HG03135 (cell line): ENCODE measurements at regions not wholly inside any gene's neighbourhood (a gene's known extent, or its start where the extent isn't known, plus 50 kb on each side); places are given as distances from the start of the nearest gene placed in this dataset.

Source experiments
- ATAC-seq: cut with Tn5 transposase; IDR thresholded peaks from one replicate; pipeline ENCODE4 v1.9.1; 2021; ENCODE audit warnings: mild to moderate bottlenecking, moderate library complexity; ENCODE audit not compliant: unreplicated experiment

GRCh38 chr5:153432583-153432982 is 57.9 kb upstream of the GRIA1 start:
- ATAC-seq: no peak

- no peak for ATAC-seq
Observed at GRCh38 chr5:153437251-153437650, 53.2 kb upstream of the GRIA1 start.

GRCh38 chr5:153439130-153439529 is 51.3 kb upstream of the GRIA1 start:
- no peak for ATAC-seq
